Body of pancreas (tissue), 4 donors: ENCODE measurements at regions not wholly inside any gene's neighbourhood (a gene's known extent, or its start where the extent isn't known, plus 50 kb on each side); places are given as distances from the start of the nearest gene placed in this dataset.

Experiments
- ATAC-seq: fragments of 150-250 bp; one replicate; pipeline ENCODE4 v1.9.1; 2016
- DNase-seq, 4 donors: peaks; one replicate each; pipeline ENCODE4 v3.0.0-alpha.2; 2019
- H3K27ac ChIP-seq, 4 donors: fragments of 200-600 bp; sonication (generic); 1 replicate in 3 of 4; 2 replicates in 1 of 4; pipeline versions ENCODE4 v1.5.1 to v1.6.1; 2016 to 2019; ENCODE audit warnings: mild to moderate bottlenecking in 1 of 4, mixed read lengths in 1 of 4, moderate library complexity in 1 of 4
- H3K27me3 ChIP-seq, 2 donors: fragments of 200-600 bp; sonication (generic); one replicate each; pipeline ENCODE4 v1.6.0; 2016; ENCODE audit warnings: mild to moderate bottlenecking in 1 of 2
- H3K36me3 ChIP-seq, 2 donors: fragments of 200-600 bp; sonication (generic); replicated peaks in 1 of 2; 2 replicates each; pipeline ENCODE4 v1.5.1; 2016; ENCODE audit warnings: low read depth in 2 of 2; ENCODE audit not compliant: insufficient read depth in 1 of 2
- H3K4me1 ChIP-seq: fragments of 200-600 bp; sonication (generic); one replicate; pipeline ENCODE4 v1.6.0; 2016
- H3K4me3 ChIP-seq, 2 donors: fragments of 200-600 bp; sonication (generic); 1 replicate in 1 of 2; 2 replicates in 1 of 2; pipeline ENCODE4 v1.5.1; 2016 to 2019
- H3K9me3 ChIP-seq, 3 donors: fragments of 200-600 bp; sonication (generic); 1 replicate in 2 of 3; 2 replicates in 1 of 3; pipeline ENCODE4 v1.5.1; 2016
- CTCF ChIP-seq, 7 experiments: fragments of 450-650 bp in 4 of 7; fragments of 200-600 bp in 3 of 7; sonication (generic) in 3 of 7; IDR thresholded peaks; one replicate each; pipeline ENCODE4 v1.5.1; 2016 to 2019; ENCODE audit warnings: antibody characterized with exemption in 7 of 7
- POLR2A ChIP-seq, 3 donors: fragments of 450-650 bp; IDR thresholded peaks; one replicate each; pipeline ENCODE4 v1.6.1; 2016; ENCODE audit warnings: antibody characterized with exemption in 3 of 3, mild to moderate bottlenecking in 2 of 3
- WGBS, 2 donors: methylation state at CpG; one replicate each; pipeline ENCODE4 v1.1.5; 2017; 5-methylcytosine and 5-hydroxymethylcytosine counted together
- intact Hi-C: fragments of 100-400 bp; cut with DNase I; formaldehyde crosslinking; loops from one replicate; pipeline ENCODE4 v1.15.1; 2023

DNA sequence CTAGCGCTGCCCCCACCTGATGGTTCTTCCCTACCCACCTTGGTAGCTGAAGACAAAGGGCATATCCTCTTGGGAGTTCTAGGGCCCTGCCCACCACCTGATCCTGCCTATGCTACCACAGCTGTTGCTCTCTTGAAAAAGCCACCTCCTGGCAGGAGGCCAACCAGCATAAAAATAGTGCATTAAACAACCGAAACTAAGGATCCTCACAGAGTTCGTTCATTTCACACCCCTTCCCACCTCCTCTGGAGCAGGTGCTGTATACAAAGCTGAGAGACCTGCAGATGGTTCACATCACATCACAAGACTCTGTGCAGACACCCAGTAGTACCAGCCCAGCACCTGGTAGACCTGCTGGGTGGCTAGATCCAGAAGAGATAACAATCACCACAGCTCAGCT, 1348.0 kb upstream of the TMEFF2 start:
- 64 to 88% methylated on average over 3 of the region's 3 CpGs for WGBS, 2 donors
- ATAC-seq, result no peak

DNA sequence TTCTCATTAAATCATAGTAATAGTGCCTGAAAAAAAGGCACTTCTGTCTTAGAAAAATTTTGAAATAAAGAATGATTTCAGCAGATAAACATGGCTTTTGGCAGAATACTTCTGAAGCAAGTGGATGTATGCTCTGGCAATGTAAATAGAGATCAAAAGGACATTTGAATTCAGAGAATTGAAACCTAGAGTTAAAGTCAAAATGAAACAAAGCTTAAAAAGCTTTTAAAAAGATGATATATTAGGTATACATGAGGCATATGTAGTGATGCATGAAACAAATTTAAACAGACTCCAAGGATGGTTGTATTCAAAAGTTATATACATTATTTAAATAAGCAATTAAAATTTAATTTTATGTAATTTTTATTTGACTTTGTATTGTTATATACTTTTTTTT, 1344.5 kb upstream of the TMEFF2 start:
- no peak overlapping the region for H3K27ac ChIP-seq

More for the DNA sequence above, 1348.0 kb upstream of the TMEFF2 start:
- Histone ChIP-seq H3K27ac (no peak overlapping the region), H3K27me3 (no peaks in the 10 kb centered on the region), H3K36me3 (no peaks in the 10 kb centered on the region), H3K4me3 (no peak overlapping the region), H3K9me3 (peaks cover 0 to 5% (median 0%) of the 10 kb centered on the region in 3 donors), H3K4me1 (no peaks in the 10 kb centered on the region)
- intact Hi-C loops, result no loop called here
- TF ChIP-seq CTCF (IDR thresholded peaks at IDR 0.05) (no peak), POLR2A (IDR thresholded peaks at IDR 0.05) (no peak)
- no peak for DNase-seq

GRCh38 chr2:193538061-193538460, 1343.3 kb upstream of the TMEFF2 start:
- WGBS, 2 donors, result 62 to 70% methylated on average over 2 of the region's 2 CpGs

More for the DNA sequence above, 1344.5 kb upstream of the TMEFF2 start:
- ATAC-seq (no peak), DNase-seq (no peak)
- Histone ChIP-seq H3K36me3 (no peaks in the 10 kb centered on the region), H3K27me3 (no peaks in the 10 kb centered on the region), H3K4me1 (no peaks in the 10 kb centered on the region), H3K4me3 (no peak overlapping the region), H3K9me3 (peaks cover 0 to 5% (median 0%) of the 10 kb centered on the region in 3 donors)
- intact Hi-C loops, result no loop called here
- no peak for TF ChIP-seq CTCF (IDR thresholded peaks at IDR 0.05)
- TF ChIP-seq POLR2A (IDR thresholded peaks at IDR 0.05), result no peak

DNA sequence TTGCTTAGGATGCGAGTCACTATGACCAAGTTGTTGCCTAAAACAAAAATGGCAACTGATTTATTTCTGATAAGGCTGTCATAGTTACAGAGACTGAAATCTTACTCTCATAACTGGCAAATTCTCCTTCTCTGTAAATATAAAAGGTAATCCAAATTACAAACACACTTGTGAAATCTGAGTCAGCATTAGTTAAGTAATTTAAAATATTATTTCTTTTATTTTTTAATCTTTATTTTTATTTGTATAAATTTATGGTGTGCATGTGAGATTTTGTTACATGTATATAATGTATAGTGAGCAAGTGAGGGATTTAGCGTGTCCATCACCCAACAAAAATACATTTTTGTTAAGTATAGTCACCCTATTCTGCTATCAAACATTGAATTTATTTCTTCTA, 1342.8 kb upstream of the TMEFF2 start:
- Histone ChIP-seq H3K4me3 (no peak overlapping the region), H3K27me3 (no peaks in the 10 kb centered on the region), H3K36me3 (no peaks in the 10 kb centered on the region), H3K9me3 (peaks cover 0 to 5% (median 0%) of the 10 kb centered on the region in 3 donors), H3K27ac (no peak overlapping the region), H3K4me1 (no peaks in the 10 kb centered on the region)
- ATAC-seq (no peak), DNase-seq (no peak)
- intact Hi-C loops, result no loop called here
- 65 to 79% methylated on average over 2 of the region's 2 CpGs for WGBS, 2 donors
- TF ChIP-seq POLR2A (IDR thresholded peaks at IDR 0.05) (no peak), CTCF (IDR thresholded peaks at IDR 0.05) (no peak)

More at GRCh38 chr2:193538061-193538460, 1343.3 kb upstream of the TMEFF2 start:
- no peak overlapping the region for H3K27ac ChIP-seq
- ATAC-seq, result no peak
- H3K27me3 ChIP-seq, result no peaks in the 10 kb centered on the region
- DNase-seq, result no peak
- H3K4me1 ChIP-seq, result no peaks in the 10 kb centered on the region
- no peak overlapping the region for H3K4me3 ChIP-seq
- H3K36me3 ChIP-seq, result no peaks in the 10 kb centered on the region
- no peak for TF ChIP-seq CTCF (IDR thresholded peaks at IDR 0.05)
- TF ChIP-seq POLR2A (IDR thresholded peaks at IDR 0.05), result no peak
- peaks cover 0 to 5% (median 0%) of the 10 kb centered on the region in 3 donors for H3K9me3 ChIP-seq
- intact Hi-C loops, result no loop called here

DNA sequence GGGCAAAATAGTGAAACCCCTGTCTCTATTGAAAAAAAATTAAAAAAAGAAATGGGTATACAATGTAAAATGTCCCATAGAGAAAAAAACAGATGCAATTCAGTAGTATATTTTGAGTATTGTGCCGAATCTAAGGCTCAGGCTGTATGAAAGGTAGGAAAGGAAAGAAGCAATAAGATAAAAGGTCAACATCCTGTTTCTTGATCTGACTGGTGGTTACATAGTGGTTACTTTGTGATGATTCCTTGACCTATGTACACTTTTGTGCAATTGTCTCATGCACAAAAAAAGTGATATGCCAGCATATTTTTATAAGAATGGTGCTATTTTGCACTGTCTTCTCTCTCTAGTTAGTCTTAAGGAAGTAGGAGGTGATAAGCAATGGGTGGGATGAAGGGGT, 1333.7 kb upstream of the TMEFF2 start:
- no peaks in the 10 kb centered on the region for H3K27me3 ChIP-seq
- no peak overlapping the region for H3K27ac ChIP-seq
- H3K9me3 ChIP-seq, result no peaks in the 10 kb centered on the region
- ATAC-seq (no peak), DNase-seq (no peak)
- TF ChIP-seq POLR2A (IDR thresholded peaks at IDR 0.05), result no peak
- no peak for TF ChIP-seq CTCF (IDR thresholded peaks at IDR 0.05)
- no peak overlapping the region for H3K4me3 ChIP-seq
- 59 to 77% methylated on average over 1 of the region's 1 CpG for WGBS, 2 donors
- no peaks in the 10 kb centered on the region for H3K36me3 ChIP-seq
- intact Hi-C loops, result no loop called here
- H3K4me1 ChIP-seq, result no peaks in the 10 kb centered on the region
